ENCODE measurements at regions not wholly inside any gene's neighbourhood (a gene's known extent, or its start where the extent isn't known, plus 50 kb on each side); places are given as distances from the start of the nearest gene placed in this dataset.

DNA sequence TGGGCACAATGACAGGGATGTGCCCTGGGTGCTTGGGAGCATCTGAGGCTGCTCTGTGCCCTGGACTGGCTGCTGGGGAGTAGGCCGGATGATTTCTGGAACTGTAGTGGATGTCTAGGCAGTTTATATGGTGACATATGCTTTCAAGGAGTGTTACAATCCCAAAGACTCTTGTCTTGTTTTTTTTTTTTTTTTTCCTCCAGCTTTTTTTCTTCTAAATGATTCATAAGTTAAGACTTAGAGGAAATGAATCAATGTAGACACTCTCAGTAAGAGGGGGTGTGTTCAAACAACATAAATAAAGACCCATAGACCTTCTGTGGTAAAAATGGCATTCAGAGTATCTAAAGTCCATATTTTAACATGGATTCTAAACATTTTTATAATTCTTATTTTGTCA, 706.1 kb upstream of the GOLIM4 start:
- TF ChIP-seq, protein P1, sequence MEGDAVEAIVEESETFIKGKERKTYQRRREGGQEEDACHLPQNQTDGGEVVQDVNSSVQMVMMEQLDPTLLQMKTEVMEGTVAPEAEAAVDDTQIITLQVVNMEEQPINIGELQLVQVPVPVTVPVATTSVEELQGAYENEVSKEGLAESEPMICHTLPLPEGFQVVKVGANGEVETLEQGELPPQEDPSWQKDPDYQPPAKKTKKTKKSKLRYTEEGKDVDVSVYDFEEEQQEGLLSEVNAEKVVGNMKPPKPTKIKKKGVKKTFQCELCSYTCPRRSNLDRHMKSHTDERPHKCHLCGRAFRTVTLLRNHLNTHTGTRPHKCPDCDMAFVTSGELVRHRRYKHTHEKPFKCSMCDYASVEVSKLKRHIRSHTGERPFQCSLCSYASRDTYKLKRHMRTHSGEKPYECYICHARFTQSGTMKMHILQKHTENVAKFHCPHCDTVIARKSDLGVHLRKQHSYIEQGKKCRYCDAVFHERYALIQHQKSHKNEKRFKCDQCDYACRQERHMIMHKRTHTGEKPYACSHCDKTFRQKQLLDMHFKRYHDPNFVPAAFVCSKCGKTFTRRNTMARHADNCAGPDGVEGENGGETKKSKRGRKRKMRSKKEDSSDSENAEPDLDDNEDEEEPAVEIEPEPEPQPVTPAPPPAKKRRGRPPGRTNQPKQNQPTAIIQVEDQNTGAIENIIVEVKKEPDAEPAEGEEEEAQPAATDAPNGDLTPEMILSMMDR (IDR thresholded peaks at IDR 0.05): no peak
- TF ChIP-seq TAF1 (IDR thresholded peaks at IDR 0.05; ENCODE audit: borderline replicate concordance, low read depth, low read length) (no peak), POLR2AphosphoS5 (IDR thresholded peaks at IDR 0.05; ENCODE audit: low read depth, low read length) (no peak)
- TF ChIP-seq, protein P2, sequence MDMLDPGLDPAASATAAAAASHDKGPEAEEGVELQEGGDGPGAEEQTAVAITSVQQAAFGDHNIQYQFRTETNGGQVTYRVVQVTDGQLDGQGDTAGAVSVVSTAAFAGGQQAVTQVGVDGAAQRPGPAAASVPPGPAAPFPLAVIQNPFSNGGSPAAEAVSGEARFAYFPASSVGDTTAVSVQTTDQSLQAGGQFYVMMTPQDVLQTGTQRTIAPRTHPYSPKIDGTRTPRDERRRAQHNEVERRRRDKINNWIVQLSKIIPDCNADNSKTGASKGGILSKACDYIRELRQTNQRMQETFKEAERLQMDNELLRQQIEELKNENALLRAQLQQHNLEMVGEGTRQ (IDR thresholded peaks at IDR 0.05; ENCODE audit: borderline replicate concordance, low read depth, low read length): no peak

Measured in SK-N-SH (cell line).